PFSK-1 (cell line): ENCODE measurements at regions not wholly inside any gene's neighbourhood (a gene's known extent, or its start where the extent isn't known, plus 50 kb on each side); places are given as distances from the start of the nearest gene placed in this dataset.

ENCODE experiments used
- FOXP2 ChIP-seq: optimal IDR thresholded peaks from 2 replicates; pipeline ENCODE3; 2011; ENCODE audit warnings: borderline replicate concordance, control low read depth, inconsistent platforms; ENCODE audit not compliant: insufficient read depth; ENCODE audit errors: extremely low read length, extremely low read depth
- POLR2AphosphoS5 ChIP-seq: IDR thresholded peaks from 2 replicates; pipeline ENCODE4 v1.6.1; 2012; ENCODE audit warnings: low read depth, mild to moderate bottlenecking, control low read depth, low read length, moderate library complexity
- REST ChIP-seq, 2 experiments: IDR thresholded peaks; 2 replicates each; pipeline versions ENCODE4 v1.6.1 to v1.8.0; 2011 to 2012; ENCODE audit warnings: low read depth in 2 of 2, low read length in 2 of 2, control low read depth in 1 of 2, inconsistent platforms in 1 of 2, mild to moderate bottlenecking in 1 of 2, moderate library complexity in 1 of 2; ENCODE audit not compliant: insufficient read depth in 1 of 2
- SIN3A ChIP-seq: IDR thresholded peaks from 2 replicates; pipeline ENCODE4 v1.6.1; 2012; ENCODE audit warnings: mild to moderate bottlenecking, low read length, moderate library complexity, borderline replicate concordance; ENCODE audit not compliant: insufficient read depth
- TAF1 ChIP-seq: IDR thresholded peaks from 2 replicates; pipeline ENCODE4 v1.6.1; 2012; ENCODE audit warnings: low read length, control low read depth, borderline replicate concordance; ENCODE audit not compliant: insufficient read depth

DNA sequence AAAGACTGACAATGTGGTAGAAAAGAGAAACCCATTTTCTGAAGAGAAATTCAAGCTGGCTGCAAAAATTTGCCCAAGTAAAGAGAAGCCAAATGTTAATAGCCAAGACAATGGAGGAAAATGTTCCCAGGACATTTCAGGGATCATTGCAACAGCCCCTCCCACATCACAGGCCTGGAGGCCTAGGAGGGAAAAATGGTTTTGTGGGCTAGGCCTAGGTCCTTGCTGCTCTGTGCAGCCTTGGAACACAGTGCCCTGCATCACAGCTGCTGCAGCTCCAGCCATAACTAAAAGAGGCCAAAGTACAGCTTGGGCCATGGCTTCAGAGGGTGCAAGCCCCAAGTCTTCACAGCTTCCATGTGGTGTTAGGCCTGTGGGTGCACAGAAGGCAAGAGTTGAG, 332.4 kb upstream of the LRIG3 start:
- TF ChIP-seq POLR2AphosphoS5: no peak

DNA sequence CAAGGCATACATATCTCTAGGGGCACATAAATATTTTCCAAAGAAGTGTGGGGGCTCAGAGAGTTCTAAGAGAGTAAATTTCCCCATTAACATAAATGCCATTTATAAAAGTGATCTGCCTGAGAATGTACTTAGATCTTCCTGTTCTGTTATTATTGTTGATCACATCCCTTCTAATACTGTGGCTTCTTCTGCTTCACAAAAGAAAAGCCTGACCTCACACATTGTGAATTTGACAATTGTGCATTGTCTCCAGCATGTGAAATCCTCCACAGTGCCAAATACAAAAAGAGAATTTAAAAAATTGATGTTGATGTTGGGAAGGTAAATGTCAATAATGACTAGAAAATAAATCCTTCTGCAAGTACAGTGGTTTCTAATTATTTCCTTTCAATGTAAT, 330.5 kb upstream of the LRIG3 start:
- no peak for TF ChIP-seq REST (IDR thresholded peaks at IDR 0.05; ENCODE audit: insufficient read depth in 1 of 2, low read depth in 2 of 2, low read length in 2 of 2)
- TF ChIP-seq FOXP2: no peak
- TF ChIP-seq SIN3A: no peak
- TF ChIP-seq POLR2AphosphoS5: no peak
- no peak for TF ChIP-seq TAF1

DNA sequence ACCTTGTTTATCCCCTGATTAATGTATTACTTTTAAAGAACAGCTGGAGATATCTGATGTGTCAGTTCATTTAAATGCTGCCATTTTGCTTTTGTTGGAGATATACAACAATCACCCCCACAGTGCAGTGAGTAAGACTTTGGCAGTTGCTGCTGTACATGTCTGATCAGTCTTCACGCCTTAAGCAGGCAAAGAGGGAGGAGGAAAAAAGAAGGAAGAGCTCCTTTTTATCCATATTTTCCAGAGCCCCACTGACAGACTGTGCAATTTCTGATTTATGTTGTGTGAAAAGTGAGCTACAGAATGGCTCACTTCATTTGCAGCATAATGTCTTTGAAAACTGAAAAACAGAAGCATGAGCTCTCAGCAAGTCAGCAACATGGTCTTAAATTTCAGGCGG, 319.7 kb upstream of the LRIG3 start:
- TF ChIP-seq TAF1 (no peak), POLR2AphosphoS5 (no peak), SIN3A (no peak), FOXP2 (no peak), REST (IDR thresholded peaks at IDR 0.05; ENCODE audit: insufficient read depth in 1 of 2, low read depth in 2 of 2, low read length in 2 of 2) (no peak)

DNA sequence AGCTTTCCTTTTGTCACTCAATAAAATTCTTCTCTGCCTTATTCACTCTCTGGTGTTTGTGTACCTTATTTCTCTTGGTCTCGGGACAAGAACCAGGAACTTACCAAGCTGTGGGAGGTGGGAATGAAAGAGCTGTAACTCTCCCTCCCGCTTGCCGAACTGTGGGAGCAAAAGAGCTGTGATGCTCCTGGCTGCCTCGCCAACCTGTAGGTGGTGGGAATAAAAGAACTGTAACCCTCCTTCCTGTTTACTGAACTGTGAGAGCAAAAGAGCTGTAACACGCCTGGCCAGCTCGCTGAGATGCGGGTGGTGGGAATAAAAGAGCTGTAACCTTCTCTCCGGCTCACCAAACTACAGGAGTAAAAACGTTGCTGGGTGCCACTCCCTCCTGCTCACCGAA, 314.1 kb upstream of the LRIG3 start:
- TF ChIP-seq SIN3A (no peak), FOXP2 (no peak), POLR2AphosphoS5 (no peak), TAF1 (no peak), REST (IDR thresholded peaks at IDR 0.05; ENCODE audit: insufficient read depth in 1 of 2, low read depth in 2 of 2, low read length in 2 of 2) (no peak)

DNA sequence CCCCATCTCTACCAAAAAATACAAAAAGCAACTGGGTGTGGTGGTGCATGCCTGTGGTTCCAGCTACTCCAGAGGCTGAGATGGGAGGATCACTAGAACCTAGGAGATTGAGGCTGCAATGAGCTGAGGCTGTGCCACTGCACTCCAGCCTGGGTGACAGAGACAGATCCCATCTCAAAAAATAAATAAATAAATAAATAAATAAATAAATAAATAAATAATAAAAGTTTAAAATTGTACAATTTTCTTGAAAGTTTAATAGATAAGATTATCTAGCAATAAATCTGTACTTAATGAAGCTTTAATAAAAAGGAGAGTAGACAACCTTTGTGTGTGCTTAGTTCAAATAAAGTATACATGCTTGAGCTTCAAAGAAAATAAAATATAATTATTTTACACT, 310.0 kb upstream of the LRIG3 start:
- no peak for TF ChIP-seq SIN3A

- no peak for TF ChIP-seq TAF1
- no peak for TF ChIP-seq REST (IDR thresholded peaks at IDR 0.05; ENCODE audit: insufficient read depth in 1 of 2, low read depth in 2 of 2, low read length in 2 of 2)
- TF ChIP-seq POLR2AphosphoS5: no peak
- no peak for TF ChIP-seq SIN3A
- no peak for TF ChIP-seq FOXP2
Measured at GRCh38 chr12:59219148-59219547, 298.8 kb upstream of the LRIG3 start.
